HL-60 (cell line): ENCODE measurements at regions not wholly inside any gene's neighbourhood (a gene's known extent, or its start where the extent isn't known, plus 50 kb on each side); places are given as distances from the start of the nearest gene placed in this dataset.

Source experiments
- DNase-seq, 2 experiments: peaks; one replicate each; pipeline ENCODE4 v3.0.0-alpha.2; 2010 to 2020; ENCODE audit warnings: low read depth in 1 of 2, low spot score in 1 of 2
- H3K27ac ChIP-seq: fragments of 250-450 bp; sonication (Bioruptor Pico); replicated peaks from 2 replicates; pipeline ENCODE4 v1.5.1; 2020; ENCODE audit warnings: mild to moderate bottlenecking, moderate library complexity
- H3K27me3 ChIP-seq: fragments of 250-450 bp; sonication (Bioruptor Pico); 2 replicates; pipeline ENCODE4 v1.5.1; 2021; ENCODE audit warnings: mild to moderate bottlenecking, moderate library complexity; ENCODE audit not compliant: insufficient read depth, poor library complexity, severe bottlenecking
- H3K4me3 ChIP-seq: replicated peaks from 2 replicates; pipeline ENCODE4 v1.5.1; 2011; ENCODE audit warnings: mild to moderate bottlenecking, control low read depth, low read length; ENCODE audit not compliant: insufficient read depth
- CTCF ChIP-seq: IDR thresholded peaks from one replicate; pipeline ENCODE4 v1.5.1; 2011; ENCODE audit warnings: low read length, control low read depth, inconsistent platforms; ENCODE audit not compliant: insufficient read depth
- GABPA ChIP-seq: IDR thresholded peaks from 2 replicates; pipeline ENCODE4 v1.6.1; 2012; ENCODE audit warnings: low read depth
- POLR2AphosphoS5 ChIP-seq: IDR thresholded peaks from 2 replicates; pipeline ENCODE4 v1.6.1; 2012; ENCODE audit warnings: low read depth
- REST ChIP-seq: IDR thresholded peaks from 2 replicates; pipeline ENCODE4 v1.6.1; 2012; ENCODE audit warnings: low read depth; ENCODE audit not compliant: insufficient replicate concordance
- SPI1 ChIP-seq: IDR thresholded peaks from 2 replicates; pipeline ENCODE4 v1.6.1; 2012; ENCODE audit warnings: low read depth, mild to moderate bottlenecking, borderline replicate concordance

GRCh38 chr6:6918216-6918983, 189.4 kb upstream of the RREB1 start:
- peak overlapping the region; percentile 97 for H3K27ac ChIP-seq
- TF ChIP-seq REST: no peak
- no peak for TF ChIP-seq GABPA
- no peak for TF ChIP-seq CTCF
- peak; percentile 44; the same call in 1 of the 2 replicates for TF ChIP-seq POLR2AphosphoS5
- TF ChIP-seq SPI1: peak; percentile 69; the same call in 1 of the 2 replicates
- H3K27me3 ChIP-seq: no peaks in the 10 kb centered on the region
- H3K4me3 ChIP-seq: no peak overlapping the region
- DNase-seq: peak; percentile 82 to 93

- no peak overlapping the region for H3K27ac ChIP-seq
Observed at GRCh38 chr6:6919173-6919572, 188.6 kb upstream of the RREB1 start.

More at GRCh38 chr6:6919173-6919572, 188.6 kb upstream of the RREB1 start:
- DNase-seq: no peak
- no peak overlapping the region for H3K4me3 ChIP-seq
- no peak for TF ChIP-seq POLR2AphosphoS5
- no peak for TF ChIP-seq GABPA
- TF ChIP-seq CTCF: no peak
- TF ChIP-seq REST: no peak
- no peak for TF ChIP-seq SPI1
- H3K27me3 ChIP-seq: no peaks in the 10 kb centered on the region
